ENCODE measurements at regions not wholly inside any gene's neighbourhood (a gene's known extent, or its start where the extent isn't known, plus 50 kb on each side); places are given as distances from the start of the nearest gene placed in this dataset.

DNA sequence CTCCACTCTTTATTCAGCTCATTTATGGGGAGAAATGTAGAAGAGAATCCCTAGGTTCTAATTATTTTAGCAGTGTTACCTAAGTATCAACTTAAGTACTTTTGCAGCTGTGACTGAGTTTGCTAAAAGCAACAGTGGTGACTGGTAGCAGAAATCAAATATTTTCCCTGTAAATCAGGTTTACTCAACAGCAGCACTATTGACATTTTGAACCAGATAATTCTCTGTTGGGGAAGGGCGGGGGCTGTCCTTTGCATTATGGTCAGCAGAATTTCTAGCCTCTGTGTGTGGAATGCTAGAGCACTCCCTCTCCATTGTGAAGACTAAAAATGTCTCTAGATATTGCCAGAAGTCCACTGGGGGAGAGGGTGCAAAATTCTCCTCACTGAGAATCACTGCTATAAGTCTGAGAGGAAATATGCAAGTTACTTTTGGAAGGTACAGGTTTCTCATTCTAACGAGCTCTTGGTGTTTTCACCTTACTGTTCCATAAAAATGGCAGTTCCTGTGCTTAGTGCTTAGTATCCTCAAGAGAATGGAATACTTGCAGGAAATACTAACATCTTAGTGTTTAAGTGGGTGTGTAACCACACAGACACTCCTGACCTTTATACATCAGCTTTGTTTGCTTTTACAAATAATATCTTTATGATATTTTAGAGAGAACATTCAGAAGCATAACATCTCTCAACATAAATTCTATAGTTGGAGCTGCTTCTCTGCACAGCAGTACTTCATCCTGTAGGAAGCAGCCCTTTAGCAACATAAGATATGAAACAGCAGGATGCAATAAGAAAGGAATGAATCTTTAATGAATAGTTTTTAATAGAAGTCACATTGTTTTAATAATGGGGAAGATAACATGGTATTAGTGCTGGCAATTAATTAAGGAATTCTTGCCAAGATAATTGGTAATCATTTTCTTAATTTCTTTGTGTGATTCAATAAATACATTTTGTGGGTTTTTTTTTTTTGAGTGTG, 246.5 kb upstream of the GOLIM4 start:
- no peak for TF ChIP-seq MAFK (IDR thresholded peaks at IDR 0.05; ENCODE audit: low read depth, low read length)
- TF ChIP-seq, protein P1, sequence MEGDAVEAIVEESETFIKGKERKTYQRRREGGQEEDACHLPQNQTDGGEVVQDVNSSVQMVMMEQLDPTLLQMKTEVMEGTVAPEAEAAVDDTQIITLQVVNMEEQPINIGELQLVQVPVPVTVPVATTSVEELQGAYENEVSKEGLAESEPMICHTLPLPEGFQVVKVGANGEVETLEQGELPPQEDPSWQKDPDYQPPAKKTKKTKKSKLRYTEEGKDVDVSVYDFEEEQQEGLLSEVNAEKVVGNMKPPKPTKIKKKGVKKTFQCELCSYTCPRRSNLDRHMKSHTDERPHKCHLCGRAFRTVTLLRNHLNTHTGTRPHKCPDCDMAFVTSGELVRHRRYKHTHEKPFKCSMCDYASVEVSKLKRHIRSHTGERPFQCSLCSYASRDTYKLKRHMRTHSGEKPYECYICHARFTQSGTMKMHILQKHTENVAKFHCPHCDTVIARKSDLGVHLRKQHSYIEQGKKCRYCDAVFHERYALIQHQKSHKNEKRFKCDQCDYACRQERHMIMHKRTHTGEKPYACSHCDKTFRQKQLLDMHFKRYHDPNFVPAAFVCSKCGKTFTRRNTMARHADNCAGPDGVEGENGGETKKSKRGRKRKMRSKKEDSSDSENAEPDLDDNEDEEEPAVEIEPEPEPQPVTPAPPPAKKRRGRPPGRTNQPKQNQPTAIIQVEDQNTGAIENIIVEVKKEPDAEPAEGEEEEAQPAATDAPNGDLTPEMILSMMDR (conservative IDR thresholded peaks at IDR 0.05; ENCODE audit: low read depth, low read length), result no peak
- TF ChIP-seq MAZ (IDR thresholded peaks at IDR 0.05; ENCODE audit: borderline replicate concordance, low read depth, low read length), result no peak
- TF ChIP-seq CHD1 (IDR thresholded peaks at IDR 0.05; ENCODE audit: low read depth, low read length), result no peak
- TF ChIP-seq, protein P2, sequence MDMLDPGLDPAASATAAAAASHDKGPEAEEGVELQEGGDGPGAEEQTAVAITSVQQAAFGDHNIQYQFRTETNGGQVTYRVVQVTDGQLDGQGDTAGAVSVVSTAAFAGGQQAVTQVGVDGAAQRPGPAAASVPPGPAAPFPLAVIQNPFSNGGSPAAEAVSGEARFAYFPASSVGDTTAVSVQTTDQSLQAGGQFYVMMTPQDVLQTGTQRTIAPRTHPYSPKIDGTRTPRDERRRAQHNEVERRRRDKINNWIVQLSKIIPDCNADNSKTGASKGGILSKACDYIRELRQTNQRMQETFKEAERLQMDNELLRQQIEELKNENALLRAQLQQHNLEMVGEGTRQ (IDR thresholded peaks at IDR 0.05; ENCODE audit: low read depth, low read length), result no peak
- TF ChIP-seq, protein P3, sequence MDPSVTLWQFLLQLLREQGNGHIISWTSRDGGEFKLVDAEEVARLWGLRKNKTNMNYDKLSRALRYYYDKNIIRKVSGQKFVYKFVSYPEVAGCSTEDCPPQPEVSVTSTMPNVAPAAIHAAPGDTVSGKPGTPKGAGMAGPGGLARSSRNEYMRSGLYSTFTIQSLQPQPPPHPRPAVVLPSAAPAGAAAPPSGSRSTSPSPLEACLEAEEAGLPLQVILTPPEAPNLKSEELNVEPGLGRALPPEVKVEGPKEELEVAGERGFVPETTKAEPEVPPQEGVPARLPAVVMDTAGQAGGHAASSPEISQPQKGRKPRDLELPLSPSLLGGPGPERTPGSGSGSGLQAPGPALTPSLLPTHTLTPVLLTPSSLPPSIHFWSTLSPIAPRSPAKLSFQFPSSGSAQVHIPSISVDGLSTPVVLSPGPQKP (IDR thresholded peaks at IDR 0.05; ENCODE audit: borderline replicate concordance, low read depth, low read length), result no peak
- no peak for TF ChIP-seq POLR2A (IDR thresholded peaks at IDR 0.05; ENCODE audit: low read depth, low read length)
